ENCODE measurements at regions not wholly inside any gene's neighbourhood (a gene's known extent, or its start where the extent isn't known, plus 50 kb on each side); places are given as distances from the start of the nearest gene placed in this dataset.

DNA sequence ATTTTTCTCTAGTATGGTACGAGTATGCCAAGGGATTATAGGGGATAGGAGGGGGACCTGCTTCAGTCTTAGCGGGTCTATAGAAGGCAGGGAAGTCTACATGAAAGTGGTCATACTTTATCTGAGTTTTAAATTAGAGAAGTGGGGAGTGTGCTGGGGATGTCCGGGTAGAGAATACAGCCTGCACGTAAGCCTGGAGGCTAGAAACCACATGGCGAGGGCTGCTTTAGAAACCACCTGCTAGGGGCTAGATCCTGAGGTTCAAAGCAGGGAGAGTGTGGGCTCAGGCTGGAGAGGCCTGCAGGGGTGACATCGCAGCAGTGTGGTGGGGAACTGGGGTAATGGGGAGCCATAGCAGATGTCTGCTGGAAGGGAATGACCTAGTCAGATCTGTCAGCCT lies 85.2 kb downstream of the VEGFA start:
- no peaks in the 10 kb centered on the region for H3K36me3 ChIP-seq (replicated peaks in 1 of 2; ENCODE audit: control insufficient read depth in 1 of 2, insufficient read depth in 2 of 2, low read length in 1 of 2)
- no peaks in the 10 kb centered on the region for H3K27me3 ChIP-seq (ENCODE audit: insufficient read depth)
- H3K4me2 ChIP-seq, result no peak overlapping the region
- no peaks in the 10 kb centered on the region for H3K9me2 ChIP-seq
- H3K4me1 ChIP-seq (ENCODE audit: control insufficient read depth in 1 of 2, insufficient read depth in 2 of 2, low read depth in 1 of 2, low read length in 1 of 2), result peaks cover 0 to 37% of the 10 kb centered on the region in 2 experiments; a peak in 1 of 4 replicates
- TF ChIP-seq, protein P1, sequence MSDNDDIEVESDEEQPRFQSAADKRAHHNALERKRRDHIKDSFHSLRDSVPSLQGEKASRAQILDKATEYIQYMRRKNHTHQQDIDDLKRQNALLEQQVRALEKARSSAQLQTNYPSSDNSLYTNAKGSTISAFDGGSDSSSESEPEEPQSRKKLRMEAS (IDR thresholded peaks at IDR 0.05; ENCODE audit: low read depth), result no peak
- no peak for TF ChIP-seq ELF1 (IDR thresholded peaks at IDR 0.05)
- TF ChIP-seq, protein P2, sequence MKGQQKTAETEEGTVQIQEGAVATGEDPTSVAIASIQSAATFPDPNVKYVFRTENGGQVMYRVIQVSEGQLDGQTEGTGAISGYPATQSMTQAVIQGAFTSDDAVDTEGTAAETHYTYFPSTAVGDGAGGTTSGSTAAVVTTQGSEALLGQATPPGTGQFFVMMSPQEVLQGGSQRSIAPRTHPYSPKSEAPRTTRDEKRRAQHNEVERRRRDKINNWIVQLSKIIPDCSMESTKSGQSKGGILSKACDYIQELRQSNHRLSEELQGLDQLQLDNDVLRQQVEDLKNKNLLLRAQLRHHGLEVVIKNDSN (IDR thresholded peaks at IDR 0.05; ENCODE audit: borderline replicate concordance, low read depth), result no peak
- no peak for TF ChIP-seq RFX5 (IDR thresholded peaks at IDR 0.05; ENCODE audit: low read length)
- no peak for TF ChIP-seq GATA2 (CRISPR knock-in tag; IDR thresholded peaks at IDR 0.05)
- no peak for TF ChIP-seq RAD21 (IDR thresholded peaks at IDR 0.05; ENCODE audit: low read length)
- no peak for TF ChIP-seq TCF12 (IDR thresholded peaks at IDR 0.05)
- no peak for TF ChIP-seq FOSL2 (IDR thresholded peaks at IDR 0.05; ENCODE audit: borderline replicate concordance, low read depth)
- no peak for TF ChIP-seq MXI1 (IDR thresholded peaks at IDR 0.05; ENCODE audit: low read depth, low read length)
- TF ChIP-seq RXRA (IDR thresholded peaks at IDR 0.05; ENCODE audit: borderline replicate concordance, low read depth), result no peak
- no peak for TF ChIP-seq EP300 (IDR thresholded peaks at IDR 0.05; ENCODE audit: borderline replicate concordance in 1 of 2, low read depth in 1 of 2, low read length in 1 of 2)
- no peak for TF ChIP-seq POLR2AphosphoS5 (IDR thresholded peaks at IDR 0.05; ENCODE audit: low read depth, low read length)
- no peak overlapping the region for H2AFZ ChIP-seq (ENCODE audit: low read depth)
- H4K20me1 ChIP-seq (ENCODE audit: insufficient read depth), result no peaks in the 10 kb centered on the region
- H3K27ac ChIP-seq (ENCODE audit: low read depth in 2 of 2, low read length in 1 of 2), result peak overlapping the region in 1 of 2 experiments; percentile 92; a peak in 2 of 4 replicates
- DNase-seq, result no peak
- H3K4me3 ChIP-seq (ENCODE audit: low read depth in 2 of 2, low read length in 1 of 2), result no peak overlapping the region
- ChIA-PET CTCF (interaction anchor here (0.7 to 7.8 kb wide), 38 partner anchors 8 to 247 kb away, joined by 3 to 104 read pairs (median 7); partner anchors contain the start of gene VEGFA), POLR2A (interaction anchor here (1.0 to 1.7 kb wide), 6 partner anchors 68 to 96 kb away, joined by 3 to 11 read pairs (median 4); partner anchors contain the start of gene VEGFA)
- H3F3A ChIP-seq (replicated peaks; ENCODE audit: insufficient read depth), result no peaks in the 10 kb centered on the region
- no peaks in the 10 kb centered on the region for H3K79me2 ChIP-seq (ENCODE audit: insufficient read depth)
- WGBS (ENCODE audit: low lambda C conversion rate), result 77% methylated on average over 6 of the region's 6 CpGs
- H3K9ac ChIP-seq, result no peak overlapping the region
- no peaks in the 10 kb centered on the region for H3K9me3 ChIP-seq

DNA sequence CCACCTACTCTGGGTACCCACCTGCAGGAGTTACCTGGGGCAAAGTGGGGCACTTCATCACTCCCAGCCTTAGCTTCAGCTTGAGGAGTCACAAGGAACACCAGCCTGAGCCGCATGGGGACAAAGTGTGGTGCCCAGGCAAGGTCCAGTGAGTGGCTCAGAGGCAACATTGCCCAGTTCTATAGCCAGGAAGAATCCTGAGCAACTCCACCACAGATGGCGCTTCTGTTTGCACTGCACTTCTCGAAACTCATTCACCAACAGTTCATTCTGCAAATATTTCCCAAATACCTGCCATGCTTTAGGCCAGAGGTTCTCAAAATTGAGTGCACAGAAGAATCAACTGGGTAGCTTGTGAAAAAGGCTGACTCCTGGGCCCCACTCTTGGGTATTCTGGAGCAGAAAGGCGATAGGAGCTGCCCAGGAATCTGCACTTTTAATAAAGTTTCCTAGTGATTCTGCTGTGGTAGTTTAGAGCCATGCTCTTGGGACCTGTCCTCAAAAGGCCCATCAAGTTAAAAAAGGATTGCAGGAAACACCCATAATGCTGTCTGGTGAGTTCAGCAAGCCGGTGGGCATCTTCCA lies 83.1 kb downstream of the VEGFA start:
- Histone ChIP-seq H2AFZ (ENCODE audit: low read depth) (no peak overlapping the region), H3K4me3 (ENCODE audit: low read depth in 2 of 2, low read length in 1 of 2) (no peak overlapping the region), H3K9me3 (no peaks in the 10 kb centered on the region), H3K9me2 (no peaks in the 10 kb centered on the region), H3K9ac (no peak overlapping the region), H4K20me1 (ENCODE audit: insufficient read depth) (no peaks in the 10 kb centered on the region), H3K79me2 (ENCODE audit: insufficient read depth) (no peaks in the 10 kb centered on the region), H3K27ac (ENCODE audit: low read depth in 2 of 2, low read length in 1 of 2) (no peak overlapping the region), H3K4me1 (ENCODE audit: control insufficient read depth in 1 of 2, insufficient read depth in 2 of 2, low read depth in 1 of 2, low read length in 1 of 2) (peaks cover 0 to 36% of the 10 kb centered on the region in 2 experiments; a peak in 1 of 4 replicates), H3K36me3 (replicated peaks in 1 of 2; ENCODE audit: control insufficient read depth in 1 of 2, insufficient read depth in 2 of 2, low read length in 1 of 2) (no peaks in the 10 kb centered on the region), H3K4me2 (no peak overlapping the region), H3F3A (replicated peaks; ENCODE audit: insufficient read depth) (no peaks in the 10 kb centered on the region), H3K27me3 (ENCODE audit: insufficient read depth) (no peaks in the 10 kb centered on the region)
- TF ChIP-seq TEAD4 (IDR thresholded peaks at IDR 0.05; ENCODE audit: borderline replicate concordance, insufficient read depth) (no peak), RAD21 (IDR thresholded peaks at IDR 0.05; ENCODE audit: low read length) (no peak), GATA2 (CRISPR knock-in tag; IDR thresholded peaks at IDR 0.05) (no peak), NFIC (IDR thresholded peaks at IDR 0.05; ENCODE audit: borderline replicate concordance) (no peak), GABPA (IDR thresholded peaks at IDR 0.05; ENCODE audit: low read depth) (no peak), RFX5 (IDR thresholded peaks at IDR 0.05; ENCODE audit: low read length) (no peak), ELF1 (IDR thresholded peaks at IDR 0.05) (no peak), TCF12 (IDR thresholded peaks at IDR 0.05) (no peak)
- WGBS (ENCODE audit: low lambda C conversion rate), result 74% methylated on average over 5 of the region's 5 CpGs
- ChIA-PET CTCF (interaction anchor here (0.9 to 1.6 kb wide), 3 partner anchors 12 to 220 kb away, joined by 3 read pairs; no protein-coding TSS in a partner anchor), POLR2A (interaction anchor here (0.6 kb wide), 1 partner anchor 101 kb away, joined by 3 read pairs; no protein-coding TSS in a partner anchor)
- DNase-seq, result no peak

Data from SK-N-SH (cell line).